HepG2 (cell line): ENCODE measurements at regions not wholly inside any gene's neighbourhood (a gene's known extent, or its start where the extent isn't known, plus 50 kb on each side); places are given as distances from the start of the nearest gene placed in this dataset.

ENCODE experiments used
- ATAC-seq: fragments of 200-7000 bp; cut with Tn5 transposase; 3 replicates; pipeline ENCODE4 v1.9.1; 2020; ENCODE audit warnings: mild to moderate bottlenecking, moderate library complexity
- BruUV-seq: library from RNA; stranded (reverse); fragments of 400-500 nt; replicated peaks from 2 replicates; lab custom pipeline; 2021; lab: Mats Ljungman, UMichigan
- CTCF ChIA-PET: fragments of 300-600 bp; formaldehyde crosslinking; extraction: SDS; loops from one replicate; lab custom pipeline; 2021; ENCODE audit warnings: low total read pairs, inconsistent platforms, low intra/inter-chr PET ratio; lab: Yijun Ruan, JAX
- POLR2A ChIA-PET: fragments of 350-600 bp; sonication (Branson Sonifier 250); formaldehyde crosslinking; loops from one replicate; lab custom pipeline; 2020; ENCODE audit warnings: antibody characterized with exemption, inconsistent platforms; lab: Yijun Ruan, JAX
- DNase-seq: peaks from one replicate; pipeline ENCODE4 v3.0.0-alpha.2; 2015; ENCODE audit warnings: low spot score
- FAIRE-seq: peaks from 3 replicates; lab custom pipeline; 2011; peaks lifted over from hg19 to GRCh38; lab: Jason Lieb, UNC
- H2AFZ ChIP-seq: one replicate; pipeline ENCODE4 v1.6.1; 2011; ENCODE audit warnings: low read length, inconsistent platforms
- H3K27ac ChIP-seq: fragments of 300-600 bp; 3 replicates; pipeline ENCODE4 v1.8.0; 2011; ENCODE audit warnings: mixed run types, mild to moderate bottlenecking, mixed read lengths, low read length, inconsistent platforms; ENCODE audit not compliant: insufficient read depth; ENCODE audit errors: extremely low read length
- H3K27me3 ChIP-seq, 2 experiments: fragments of 200-600 bp in 1 of 2; 2 replicates in 1 of 2; 3 replicates in 1 of 2; pipeline versions ENCODE4 v1.6.0 to v1.8.0; 2011; ENCODE audit warnings: low read length in 2 of 2, mild to moderate bottlenecking in 2 of 2, moderate library complexity in 2 of 2, inconsistent platforms in 1 of 2; ENCODE audit not compliant: insufficient read depth in 2 of 2, control insufficient read depth in 1 of 2
- H3K36me3 ChIP-seq, 2 experiments: fragments of 200-600 bp in 1 of 2; replicated peaks in 1 of 2; 2 replicates in 1 of 2; 3 replicates in 1 of 2; pipeline versions ENCODE4 v1.5.1 to v1.8.0; 2011; ENCODE audit warnings: low read length in 2 of 2, inconsistent platforms in 1 of 2; ENCODE audit not compliant: insufficient read depth in 2 of 2, control insufficient read depth in 1 of 2
- H3K4me1 ChIP-seq: 2 replicates; pipeline ENCODE4 v1.5.1; 2012; ENCODE audit warnings: low read length, inconsistent platforms; ENCODE audit not compliant: insufficient read depth
- H3K4me2 ChIP-seq: 2 replicates; pipeline ENCODE4 v1.6.0; 2011; ENCODE audit warnings: low read depth, low read length, inconsistent platforms
- H3K4me3 ChIP-seq, 3 experiments: fragments of 200-600 bp in 1 of 3; sonication (generic), shearing (Covaris generic) in 1 of 3; replicated peaks in 1 of 3; 2 replicates each; pipeline ENCODE4 v1.5.1; 2011 to 2016; ENCODE audit warnings: low read length in 3 of 3, inconsistent platforms in 2 of 3, low read depth in 2 of 3, mild to moderate bottlenecking in 2 of 3, control low read depth in 1 of 3, mixed read lengths in 1 of 3; ENCODE audit not compliant: insufficient read depth in 1 of 3
- H3K79me2 ChIP-seq: one replicate; pipeline ENCODE4 v1.6.1; 2011; ENCODE audit warnings: low read length, inconsistent platforms; ENCODE audit not compliant: insufficient read depth
- H3K9ac ChIP-seq: 2 replicates; pipeline ENCODE4 v1.6.0; 2011; ENCODE audit warnings: mild to moderate bottlenecking, low read depth, low read length, inconsistent platforms; ENCODE audit not compliant: insufficient read depth
- H3K9me3 ChIP-seq: 2 replicates; pipeline ENCODE4 v1.5.1; 2012; ENCODE audit warnings: mild to moderate bottlenecking, low read length
- H4K20me1 ChIP-seq: 2 replicates; pipeline ENCODE4 v1.6.0; 2011; ENCODE audit warnings: inconsistent platforms, mild to moderate bottlenecking, low read length, moderate library complexity; ENCODE audit not compliant: insufficient read depth
- ASH2L ChIP-seq: fragments of 300-600, 200-600 bp; sonication (generic); IDR thresholded peaks from 2 replicates; pipeline ENCODE4 v1.7.0; 2017; ENCODE audit warnings: low read depth, mild to moderate bottlenecking, moderate library complexity, mixed read lengths, low read length; ENCODE audit not compliant: insufficient read length
- GATA4 ChIP-seq: sonication (generic); IDR thresholded peaks from 2 replicates; pipeline ENCODE4 v1.6.1; 2016; ENCODE audit warnings: antibody characterized with exemption, low read depth, borderline replicate concordance
- GATAD1 ChIP-seq: IDR thresholded peaks from 2 replicates; pipeline ENCODE4 v1.6.1; 2016; ENCODE audit warnings: missing genetic modification reagents, missing compliant biosample characterization
- GMEB2 ChIP-seq: IDR thresholded peaks from 2 replicates; pipeline ENCODE4 v1.6.1; 2016; ENCODE audit warnings: missing biosample characterization, missing genetic modification reagents, low read depth
- KDM3A ChIP-seq: IDR thresholded peaks from 2 replicates; pipeline ENCODE4 v1.6.1; 2018; ENCODE audit warnings: low read depth, missing compliant biosample characterization
- PCBP2 ChIP-seq: fragments of 200-400 bp; formaldehyde crosslinking; optimal IDR thresholded peaks from 2 replicates; pipeline ENCODE3; 2018; ENCODE audit warnings: low read length, low read depth; ENCODE audit not compliant: poor library complexity, severe bottlenecking
- USF2 ChIP-seq, 2 experiments: sonication (generic) in 1 of 2; formaldehyde crosslinking in 1 of 2; IDR thresholded peaks; 2 replicates each; pipeline versions ENCODE4 v1.5.1 to v1.6.1; 2011 to 2020; ENCODE audit warnings: borderline replicate concordance in 1 of 2, low read depth in 1 of 2, low read length in 1 of 2, mild to moderate bottlenecking in 1 of 2, missing genetic modification reagents in 1 of 2, moderate library complexity in 1 of 2
- ZGPAT ChIP-seq: IDR thresholded peaks from 2 replicates; pipeline ENCODE4 v1.6.1; 2016; ENCODE audit warnings: mild to moderate bottlenecking
- ZNF772 ChIP-seq: sonication (generic); formaldehyde crosslinking; IDR thresholded peaks from 2 replicates; pipeline ENCODE4 v1.5.0; 2020; ENCODE audit warnings: mild to moderate bottlenecking, missing genetic modification reagents
- WGBS: methylation state at CpG from one replicate; pipeline ENCODE4 v1.1.6; 2017; ENCODE audit warnings: low lambda C conversion rate; 5-methylcytosine and 5-hydroxymethylcytosine counted together
- in situ Hi-C: cut with HindIII; loops from 2 replicates; pipeline ENCODE4 v1.10.0; 2017; ENCODE audit warnings: low pct_unique_long_range_greater_than_20kb; ENCODE audit not compliant: extremely low pct_ligation_motif_present
- intact Hi-C: fragments of 100-400 bp; cut with micrococcal nuclease; formaldehyde crosslinking; loops from one replicate; pipeline ENCODE4 v1.10.0; 2022; ENCODE audit not compliant: unreplicated experiment
- TF ChIP-seq, protein P1 (sequence below): sonication (generic); formaldehyde crosslinking; IDR thresholded peaks from 2 replicates; pipeline ENCODE4 v1.8.1; 2023; ENCODE audit warnings: mild to moderate bottlenecking, moderate library complexity, missing genetic modification reagents

- no peak for DNase-seq
- H3K4me1 ChIP-seq = no peaks in the 10 kb centered on the region
- WGBS = 30% methylated on average over 2 of the region's 3 CpGs
- POLR2A ChIA-PET = no interaction called here
- no TSS peak for BruUV-seq
- H2AFZ ChIP-seq = no peak overlapping the region
- intact Hi-C loops = no loop called here
- in situ Hi-C loops = no loop called here
- no peaks in the 10 kb centered on the region for H3K36me3 ChIP-seq
- H3K79me2 ChIP-seq = no peaks in the 10 kb centered on the region
- no peak overlapping the region for H3K27ac ChIP-seq
- CTCF ChIA-PET = no interaction called here
- H3K27me3 ChIP-seq = no peaks in the 10 kb centered on the region
- no peak overlapping the region for H3K4me2 ChIP-seq
- FAIRE-seq = no peak
- H3K4me3 ChIP-seq = no peak overlapping the region
- no peak overlapping the region for H3K9ac ChIP-seq
- H4K20me1 ChIP-seq = no peaks in the 10 kb centered on the region
- TF ChIP-seq ZGPAT (CRISPR knock-in tag) (no peak), ZNF772 (no peak), ASH2L (no peak), GATAD1 (CRISPR knock-in tag) (no peak), GMEB2 (no peak), PCBP2 (no peak), GATA4 (no peak), USF2 (IDR thresholded peaks at IDR 0.05; ENCODE audit: low read depth, low read length) (no peak), USF2 (CRISPR knock-in tag; IDR thresholded peaks at IDR 0.05; ENCODE audit: borderline replicate concordance) (no peak), KDM3A (CRISPR knock-in tag) (no peak)
- TF ChIP-seq, protein P1, sequence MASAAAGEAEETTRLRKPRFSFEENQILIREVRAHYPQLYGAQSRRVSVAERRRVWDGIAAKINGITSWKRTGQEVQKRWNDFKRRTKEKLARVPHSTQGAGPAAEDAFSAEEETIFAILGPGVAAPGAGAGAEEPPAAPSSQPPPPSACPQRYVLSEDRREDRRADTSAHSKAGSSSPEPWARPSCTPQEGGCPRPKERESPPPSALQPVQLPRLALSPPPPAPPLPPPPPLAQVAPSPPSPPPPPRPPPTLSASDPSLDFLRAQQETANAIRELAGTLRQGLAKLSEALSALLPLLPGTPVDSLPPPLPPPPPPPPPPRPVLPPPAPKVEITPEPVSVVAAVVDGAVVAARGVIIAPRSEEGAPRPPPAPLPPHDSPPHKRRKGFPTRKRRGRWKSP (CRISPR knock-in tag) = no peak
- peaks cover 18% of the 10 kb centered on the region; the same call in 1 of the 2 replicates for H3K9me3 ChIP-seq
- ATAC-seq = no peak
Measured at GRCh38 chr2:147156970-147157369, 687.9 kb upstream of the ACVR2A start.
